GM21825 (cell line): ENCODE measurements at regions not wholly inside any gene's neighbourhood (a gene's known extent, or its start where the extent isn't known, plus 50 kb on each side); places are given as distances from the start of the nearest gene placed in this dataset.
"Not testable (repeated sequence)": the region's sequence is repeated elsewhere in the genome, so short reads cannot be mapped to it uniquely, and the experiment has no call there.

Experiments
- ATAC-seq: cut with Tn5 transposase; IDR thresholded peaks from one replicate; pipeline ENCODE4 v1.9.1; 2021; ENCODE audit warnings: mild to moderate bottlenecking, moderate library complexity; ENCODE audit not compliant: unreplicated experiment

DNA sequence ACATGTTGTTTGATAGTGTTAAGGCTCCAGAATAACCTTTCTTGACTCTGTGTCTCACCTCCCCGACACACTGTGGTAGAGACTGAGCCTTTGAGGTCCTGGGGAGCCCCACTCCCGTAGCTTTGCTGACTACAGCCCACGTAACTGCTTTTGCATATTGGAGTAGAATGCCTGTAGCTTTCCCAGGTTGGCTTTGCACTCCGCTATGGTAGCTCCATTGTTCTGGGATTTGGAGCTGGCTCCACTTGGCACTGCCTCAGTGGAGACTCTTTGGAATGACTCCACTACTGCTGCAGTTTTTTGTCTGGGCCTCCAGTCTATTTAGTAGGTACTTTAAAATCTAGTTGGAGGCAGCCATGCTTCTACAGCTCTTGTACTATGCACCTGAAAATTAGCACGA is 56.2 kb upstream of the ANXA1 start:
- ATAC-seq, result no peak

DNA sequence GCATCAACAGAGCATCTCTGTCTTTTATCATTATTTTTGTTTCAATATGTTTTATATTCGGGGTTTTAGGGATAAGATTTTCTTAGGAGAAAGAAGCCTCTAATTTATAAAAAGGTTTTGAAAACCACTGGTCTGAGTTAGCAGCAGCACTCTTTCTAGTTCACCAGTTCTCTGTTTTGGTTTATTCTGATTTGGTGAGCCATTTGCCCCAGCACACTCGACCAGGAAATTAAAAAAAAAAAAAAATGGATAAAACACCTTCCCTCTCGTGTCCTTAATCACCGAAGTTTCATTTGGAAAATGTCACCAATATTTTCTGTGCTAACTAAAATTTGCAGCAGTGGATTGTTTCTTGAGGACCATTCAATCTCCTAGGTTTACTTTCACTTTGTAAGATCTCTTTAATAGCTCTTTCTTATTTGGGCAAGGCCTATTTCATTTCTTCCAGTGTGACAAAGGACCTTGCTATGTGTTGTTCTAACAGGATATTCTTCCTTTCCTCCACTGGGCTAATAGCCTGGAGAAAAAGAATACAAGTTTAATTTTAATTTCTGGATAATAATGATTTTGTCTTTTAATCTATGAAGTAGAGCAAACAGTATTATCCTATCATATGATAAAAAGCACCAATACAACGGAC is 57.8 kb upstream of the ANXA1 start:
- ATAC-seq, result no peak

DNA sequence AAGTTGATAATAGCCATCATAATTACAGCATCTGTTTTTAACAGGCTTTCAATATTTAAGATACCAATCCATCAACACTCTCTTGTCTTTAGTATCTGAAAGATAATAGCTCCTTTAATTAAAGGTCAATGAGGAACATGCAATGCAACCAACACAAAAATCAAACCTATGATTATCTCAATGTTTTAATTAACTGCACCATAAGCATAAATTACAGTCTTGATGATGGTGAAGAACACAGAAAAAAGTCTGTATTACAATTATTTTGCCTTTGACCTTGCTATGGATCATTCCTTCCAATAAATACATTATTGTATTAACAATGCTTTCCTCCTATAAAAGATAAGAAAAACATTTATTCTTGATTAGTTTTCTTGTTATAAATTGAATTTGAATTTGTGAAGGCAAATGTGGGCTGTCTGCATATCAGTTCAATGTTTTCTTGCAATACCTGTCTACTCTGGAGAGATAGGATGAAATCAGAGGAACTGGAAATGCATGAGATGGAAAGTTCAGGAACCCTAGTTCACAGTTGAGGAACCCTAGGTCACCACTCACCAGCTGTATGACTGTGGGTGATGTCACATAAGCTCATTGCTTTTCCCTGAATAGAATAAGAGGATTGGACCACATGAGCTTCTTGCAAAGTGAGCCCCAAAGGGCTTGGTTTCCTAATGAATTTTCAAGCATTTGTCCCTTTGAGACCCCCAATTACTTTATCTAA is 58.5 kb upstream of the ANXA1 start:
- ATAC-seq, result no peak

DNA sequence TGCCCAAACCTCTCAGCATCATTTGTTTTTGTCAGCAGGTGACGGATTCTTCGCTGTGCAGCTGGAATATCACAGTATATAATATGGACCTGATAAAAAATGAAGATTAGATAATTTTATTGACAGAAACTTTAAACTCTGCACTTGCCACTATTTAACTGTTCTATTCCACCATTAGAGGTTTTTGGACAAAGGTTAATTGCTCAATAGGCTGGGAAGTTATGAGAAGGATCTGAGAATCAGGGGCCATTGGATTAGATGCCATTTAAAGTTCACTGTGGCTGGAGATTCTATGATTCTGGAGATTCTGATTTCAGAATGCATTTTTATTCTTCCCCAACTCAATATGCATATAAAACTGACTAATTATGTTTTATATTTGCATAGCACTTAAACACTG is 59.8 kb upstream of the ANXA1 start:
- ATAC-seq, result no peak

DNA sequence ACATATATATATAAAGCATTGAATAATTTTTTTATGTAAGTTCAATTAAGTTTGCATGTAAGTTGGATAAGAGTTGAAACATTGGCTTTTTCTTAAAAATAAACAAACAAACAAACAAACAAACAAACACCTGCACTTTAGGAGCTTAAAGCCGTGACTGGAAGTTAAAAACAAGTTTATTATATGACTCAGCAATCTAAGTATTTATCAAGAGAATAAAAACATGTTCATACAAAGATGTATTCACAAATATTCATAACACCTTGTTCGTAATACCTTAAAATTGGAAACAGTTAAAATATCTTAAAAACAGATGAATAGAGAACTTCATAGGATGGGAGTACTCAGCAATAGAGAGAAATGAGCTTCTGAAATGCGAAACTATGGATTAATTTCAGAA is 61.5 kb upstream of the ANXA1 start:
- ATAC-seq, result no peak

DNA sequence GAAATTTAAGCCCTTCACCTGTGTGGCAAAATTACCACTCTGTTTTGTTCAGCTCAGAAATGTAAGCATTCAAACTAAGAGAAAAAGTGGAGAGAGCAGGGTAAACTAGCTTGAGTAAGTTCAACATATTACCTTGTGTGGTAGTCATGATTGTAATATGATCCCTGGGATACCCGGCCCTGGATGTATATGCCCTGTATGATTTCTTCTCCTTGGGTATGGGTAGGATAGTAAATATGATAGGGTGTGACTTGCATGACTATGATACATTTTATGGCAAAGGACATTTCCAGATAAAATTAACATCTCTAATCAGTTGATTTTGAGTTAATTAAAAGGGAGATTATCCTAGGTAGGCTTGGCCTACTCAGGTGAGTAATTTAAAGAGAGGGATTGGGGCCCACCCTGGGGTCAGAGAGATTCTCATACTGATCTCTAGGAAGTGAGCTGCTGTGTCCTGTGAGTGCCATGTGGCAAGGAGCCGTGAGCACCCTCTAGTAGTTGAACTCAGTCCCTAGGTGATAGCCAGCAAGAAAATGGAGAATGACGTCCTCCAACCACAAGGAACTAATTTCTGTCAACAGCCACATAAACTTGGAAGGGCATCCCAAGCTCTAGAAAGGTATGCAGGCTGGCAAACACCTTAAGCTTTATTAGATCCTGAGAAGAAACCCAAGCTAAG is 62.2 kb upstream of the ANXA1 start:
- no peak for ATAC-seq

DNA sequence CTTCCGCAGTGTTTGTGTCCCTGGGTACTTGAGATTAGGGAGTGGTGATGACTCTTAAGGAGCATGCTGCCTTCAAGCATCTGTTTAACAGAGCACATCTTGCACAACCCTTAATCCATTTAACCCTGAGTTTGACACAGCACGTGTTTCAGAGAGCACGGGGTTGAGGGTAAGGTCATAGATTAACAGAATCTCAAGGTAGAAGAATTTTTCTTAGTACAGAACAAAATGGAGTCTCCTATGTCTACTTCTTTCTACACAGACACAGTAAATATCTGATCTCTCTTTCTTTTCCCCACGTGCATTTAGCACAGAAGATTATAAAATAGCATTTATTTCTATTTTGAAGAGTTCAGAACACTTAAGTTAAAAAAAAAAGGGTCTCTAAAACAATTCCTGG is 63.8 kb upstream of the ANXA1 start:
- ATAC-seq, result not testable (repeated sequence)

DNA sequence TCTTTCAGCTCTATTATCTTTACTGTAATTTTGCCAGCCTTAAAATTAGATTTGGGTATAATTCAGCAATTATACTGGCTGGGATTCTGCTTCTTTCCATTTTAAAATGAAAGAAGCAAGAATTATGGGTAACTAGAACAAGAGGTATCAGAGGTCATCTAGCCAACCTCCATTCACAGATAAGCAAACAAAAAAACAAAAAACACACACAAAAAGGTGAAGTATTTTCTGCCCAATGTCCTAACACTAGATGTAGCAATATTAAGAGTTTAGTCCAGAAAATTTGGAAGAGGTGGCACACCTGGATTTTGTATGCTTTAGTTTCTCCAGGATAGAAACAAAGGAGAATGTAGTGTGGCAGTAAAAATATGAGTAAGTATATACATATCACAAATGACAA is 68.1 kb upstream of the ANXA1 start:
- no peak for ATAC-seq

DNA sequence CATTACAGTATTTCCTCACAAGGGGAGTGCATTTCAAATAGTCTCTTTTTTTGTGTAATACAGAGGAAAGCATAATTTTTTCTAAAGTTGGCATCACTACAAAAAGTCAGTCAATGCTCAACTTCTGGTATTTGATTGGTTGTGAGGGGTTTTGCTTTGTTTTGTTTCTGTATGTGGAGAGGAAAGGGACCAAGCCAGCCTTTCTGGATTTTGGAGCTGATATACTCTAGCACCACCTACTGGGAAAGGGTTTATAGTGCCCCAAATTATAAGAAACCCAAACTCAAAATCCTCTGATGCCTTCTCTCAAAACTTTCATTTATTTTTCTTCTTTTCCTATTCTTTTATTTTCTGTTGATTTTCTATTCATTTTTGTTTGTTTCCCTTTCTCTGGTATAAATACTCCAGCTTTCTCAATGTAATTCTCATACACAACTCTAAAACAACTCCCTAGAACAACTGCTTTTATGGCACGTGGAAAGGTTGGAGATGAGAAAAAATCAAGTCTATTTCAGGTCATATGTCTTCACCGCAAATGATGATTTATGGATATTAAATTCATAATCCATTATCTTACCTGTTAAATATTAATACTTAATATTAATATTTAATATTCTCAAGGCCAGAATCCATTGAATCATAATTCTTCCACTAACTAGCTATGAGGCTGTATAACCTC is 69.5 kb upstream of the ANXA1 start:
- no peak for ATAC-seq

DNA sequence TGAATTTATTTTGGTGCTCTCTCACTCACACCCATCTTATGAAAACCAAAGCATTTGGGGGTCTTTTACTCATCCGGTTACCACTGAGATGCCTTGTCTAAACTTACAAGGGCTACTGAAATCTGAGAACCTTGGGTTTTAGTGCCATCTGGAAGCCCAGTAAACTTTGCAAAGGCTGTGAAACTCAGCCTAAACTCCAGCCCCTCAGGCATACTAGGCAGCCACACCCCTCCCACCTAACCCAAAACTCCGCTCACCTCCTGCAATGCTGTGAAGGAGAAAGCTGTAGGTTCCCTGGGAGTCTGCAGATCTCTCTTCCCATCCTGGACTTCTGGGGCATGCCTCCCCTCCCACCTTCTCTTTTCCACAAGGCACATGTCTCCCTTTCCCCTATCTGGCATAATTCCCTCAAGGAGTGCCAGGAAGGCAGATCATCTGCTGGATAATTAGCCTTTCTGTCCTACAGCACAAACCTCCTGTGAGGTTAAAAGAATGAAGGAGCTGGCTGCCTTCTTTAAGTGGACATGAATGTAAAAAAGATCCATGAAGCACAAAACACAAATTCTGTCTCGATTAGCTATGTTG is 71.5 kb upstream of the ANXA1 start:
- no peak for ATAC-seq

DNA sequence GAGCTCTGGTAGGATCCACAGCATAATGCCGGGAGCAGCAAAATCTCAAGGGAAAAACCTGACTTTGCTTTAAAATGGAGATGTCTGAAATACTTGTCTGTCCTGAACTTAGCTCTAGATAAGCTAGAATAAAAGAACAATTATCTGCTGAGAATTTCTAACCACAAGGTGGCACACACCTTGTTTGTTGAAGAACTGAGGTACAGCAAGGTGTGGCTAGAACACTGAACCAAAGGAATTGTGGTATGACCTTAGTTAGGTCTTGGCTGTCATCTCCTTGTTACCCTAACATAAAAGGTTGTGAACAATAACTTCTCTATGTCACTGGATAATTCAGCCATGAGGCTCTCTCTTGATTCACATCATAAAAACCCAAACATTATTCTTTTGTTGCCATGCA is 72.3 kb upstream of the ANXA1 start:
- no peak for ATAC-seq

DNA sequence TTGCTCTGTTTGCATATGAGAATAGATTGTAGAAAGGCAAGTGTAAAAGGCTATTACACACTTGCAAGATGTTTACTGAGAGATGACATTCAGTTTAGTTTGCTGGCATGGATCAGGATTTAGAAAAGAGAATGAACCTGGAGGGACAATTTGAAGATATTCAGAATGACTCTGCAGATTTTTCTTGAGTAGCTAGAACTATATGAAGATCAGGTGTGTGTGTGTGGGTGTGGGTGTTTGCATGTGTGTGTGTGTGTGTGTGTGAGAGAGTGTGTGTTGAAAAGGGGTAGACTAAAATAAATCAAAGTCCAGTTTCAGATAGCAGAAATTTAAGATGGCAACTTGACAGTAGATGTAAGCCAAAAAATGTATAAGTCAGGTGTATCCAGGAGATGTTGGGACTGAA is 74.0 kb upstream of the ANXA1 start:
- ATAC-seq, result no peak

DNA sequence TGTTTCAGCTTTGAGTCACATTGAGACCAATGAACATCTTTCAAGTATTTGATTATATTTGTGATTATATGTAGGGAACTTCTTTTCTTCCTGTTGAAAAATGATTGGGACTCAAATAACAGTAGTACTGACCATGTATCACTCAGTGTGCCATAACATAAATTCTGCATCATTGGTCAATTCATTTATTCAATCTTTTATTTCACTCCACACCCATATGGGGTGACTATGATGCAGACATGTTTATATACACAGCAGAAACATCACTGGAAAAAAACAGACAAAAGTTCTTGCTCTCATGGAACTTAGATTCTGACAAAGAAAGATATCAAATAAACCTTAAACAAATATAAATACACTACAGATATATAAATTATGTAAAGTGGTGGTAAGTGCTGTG is 74.7 kb upstream of the ANXA1 start:
- ATAC-seq, result no peak

DNA sequence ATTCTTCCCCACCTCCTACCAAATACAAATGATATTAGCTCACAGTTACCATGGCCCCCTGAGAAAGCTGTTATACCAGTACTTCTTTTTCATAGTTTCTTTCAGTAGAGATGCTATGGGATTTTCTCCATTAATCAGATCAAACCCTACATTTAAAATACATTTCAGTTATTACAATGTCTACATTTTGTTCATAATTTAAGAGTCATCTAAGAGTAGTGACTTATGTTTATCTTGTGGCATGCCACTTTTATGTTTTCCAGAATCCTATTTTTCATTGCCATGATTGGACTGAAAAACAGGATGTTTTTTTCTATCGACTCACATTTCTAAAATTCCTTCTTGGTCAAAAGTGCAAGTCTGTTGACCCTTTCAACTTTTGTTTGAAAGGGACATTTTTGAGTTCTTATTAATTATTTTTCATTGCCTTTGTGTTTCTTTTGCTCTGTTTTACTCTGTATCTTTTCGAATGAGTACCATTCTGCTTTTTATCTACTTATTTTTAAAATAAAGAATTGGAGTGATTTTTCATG is 77.4 kb upstream of the ANXA1 start:
- ATAC-seq, result no peak

DNA sequence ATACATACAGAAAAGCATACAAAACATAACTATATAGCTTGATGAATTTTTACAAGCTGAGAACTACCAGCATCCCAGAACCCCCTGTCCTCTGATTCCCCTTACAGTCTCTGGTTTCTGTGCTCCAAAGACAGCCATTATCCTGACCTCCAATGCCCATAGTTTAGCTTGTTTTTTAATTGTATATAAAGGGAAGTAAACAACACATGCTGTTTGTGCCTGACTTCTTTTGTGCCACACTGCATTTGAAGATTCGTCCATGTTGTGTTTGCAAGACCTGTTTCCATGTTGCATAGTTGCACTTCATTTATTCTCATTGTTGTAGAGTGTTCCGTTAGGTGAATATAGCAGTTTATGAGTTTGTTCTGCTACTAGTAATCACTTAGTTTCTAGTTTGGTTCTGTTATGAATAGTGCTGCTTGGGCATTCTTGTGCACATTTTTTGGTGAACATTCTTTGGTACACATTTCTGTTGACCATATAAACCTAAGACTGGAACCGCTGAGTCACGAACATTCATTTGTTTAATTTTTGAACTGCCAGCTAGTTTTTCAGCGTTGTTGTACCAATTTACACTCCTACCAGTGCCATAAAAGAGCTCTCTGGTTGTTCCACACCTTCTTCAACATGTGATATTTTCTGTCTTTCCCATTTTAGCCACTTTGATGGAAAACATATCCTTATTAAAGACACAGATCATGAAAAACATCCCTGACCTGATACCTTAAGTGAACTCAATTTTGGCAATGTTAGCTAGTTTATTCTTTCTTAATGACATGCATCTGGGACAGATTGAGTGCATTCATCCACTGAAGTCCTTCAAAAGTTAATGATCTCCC is 78.1 kb upstream of the ANXA1 start:
- ATAC-seq, result no peak

DNA sequence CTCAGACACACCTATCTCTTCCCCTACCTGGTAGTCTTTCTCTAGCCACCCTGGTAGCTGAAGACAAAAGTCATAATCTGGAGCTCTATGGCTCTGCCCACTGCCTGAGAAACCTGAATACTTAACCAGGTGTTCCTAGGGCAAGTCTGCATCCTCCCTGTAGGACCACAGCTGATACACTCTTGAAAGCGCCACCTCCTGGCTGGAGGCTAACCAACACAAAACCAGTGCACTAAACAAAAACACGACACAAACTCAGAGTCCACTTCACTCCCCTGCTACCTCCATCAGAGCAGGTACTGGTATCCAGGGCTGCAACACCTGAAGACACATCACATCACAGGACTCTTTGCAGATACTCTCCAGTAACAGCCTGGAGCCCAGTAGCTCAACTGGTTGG is 84.6 kb upstream of the ANXA1 start:
- ATAC-seq, result no peak

DNA sequence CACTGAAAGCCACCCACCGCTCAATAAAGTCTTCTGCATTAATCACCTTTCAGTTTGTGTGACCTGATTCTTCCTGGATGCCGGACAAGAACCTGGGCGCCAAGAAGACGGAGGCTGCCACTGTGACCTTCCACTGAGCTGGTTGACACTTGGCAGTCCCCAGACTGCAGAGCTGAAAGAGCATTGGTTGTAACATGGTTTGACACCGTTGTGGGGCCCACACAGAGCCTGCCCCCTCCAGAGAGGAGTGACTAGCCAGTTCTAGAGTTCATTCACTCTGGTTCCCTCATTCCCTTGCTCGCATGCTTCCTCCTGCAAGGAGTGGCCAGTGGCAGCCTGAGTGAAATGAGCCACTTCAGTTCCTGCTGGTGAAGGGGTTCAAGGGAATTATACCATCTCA is 86.2 kb upstream of the ANXA1 start:
- no peak for ATAC-seq

DNA sequence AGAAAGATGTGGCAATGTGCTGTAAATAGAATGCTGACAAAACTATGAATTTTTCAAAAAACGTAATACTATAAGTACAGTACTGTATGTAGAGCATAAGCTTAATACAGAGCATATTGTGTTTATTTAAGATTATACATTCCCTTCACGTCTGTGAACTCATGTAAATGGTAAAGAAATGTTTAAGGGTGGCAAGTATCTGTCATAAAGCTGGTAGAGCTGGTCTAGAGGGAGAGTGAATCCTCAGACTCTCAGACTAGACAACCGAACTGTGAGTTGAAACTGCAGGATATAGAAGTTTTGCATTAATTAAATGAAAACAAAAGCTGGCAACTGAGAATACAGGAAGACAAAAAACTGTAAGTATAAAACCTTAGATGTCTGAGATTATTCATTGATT is 87.3 kb upstream of the ANXA1 start:
- no peak for ATAC-seq

DNA sequence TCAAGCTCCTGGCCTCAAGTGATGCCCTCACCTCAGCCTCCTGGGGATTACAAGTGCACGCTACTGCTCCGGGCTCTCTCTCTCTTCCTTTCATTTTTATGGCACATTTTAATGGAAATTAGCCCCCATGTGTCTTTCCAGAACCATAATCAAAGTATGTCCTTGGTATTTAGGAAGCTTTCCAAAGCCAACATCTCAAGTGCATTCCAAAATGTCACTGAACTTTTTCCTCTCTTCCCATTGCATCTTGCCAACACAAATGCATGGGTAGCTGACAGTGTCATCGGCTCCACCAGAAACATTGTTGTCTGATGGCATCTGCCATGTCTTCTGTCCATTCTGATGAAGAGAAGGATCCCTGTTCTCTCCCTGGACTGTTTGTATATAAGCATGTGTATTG is 90.5 kb upstream of the ANXA1 start:
- no peak for ATAC-seq

DNA sequence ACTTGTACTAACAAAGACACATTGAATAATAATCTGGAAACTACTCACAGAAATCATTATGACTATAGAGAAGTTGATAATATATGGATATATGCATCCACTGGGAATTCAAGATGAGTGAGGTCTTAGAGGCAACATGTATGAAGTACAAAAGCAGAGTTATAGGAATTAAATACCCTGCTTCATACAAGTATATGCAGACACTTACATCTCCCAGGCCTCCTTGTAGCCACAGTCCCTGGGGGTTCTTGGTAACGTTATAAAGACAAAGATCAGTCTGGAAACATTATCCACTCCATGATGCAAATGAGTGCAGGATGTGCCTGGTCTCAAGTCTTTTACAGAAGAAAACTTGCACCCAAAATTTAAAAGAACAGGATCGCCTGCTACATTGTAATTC is 92.4 kb upstream of the ANXA1 start:
- no peak for ATAC-seq
